Ishikawa (cell line): ENCODE measurements at regions not wholly inside any gene's neighbourhood (a gene's known extent, or its start where the extent isn't known, plus 50 kb on each side); places are given as distances from the start of the nearest gene placed in this dataset.

Experiments used
- FOXM1 ChIP-seq: IDR thresholded peaks from 2 replicates; pipeline ENCODE4 v1.6.1; 2012; ENCODE audit warnings: low read depth, borderline replicate concordance
- RAD21 ChIP-seq: IDR thresholded peaks from 2 replicates; pipeline ENCODE4 v1.6.1; 2012; ENCODE audit warnings: low read depth
- REST ChIP-seq: IDR thresholded peaks from 2 replicates; pipeline ENCODE4 v1.6.1; 2012; ENCODE audit warnings: low read depth, mild to moderate bottlenecking
- TAF1 ChIP-seq: IDR thresholded peaks from 2 replicates; pipeline ENCODE4 v1.6.1; 2012; ENCODE audit warnings: low read depth, mild to moderate bottlenecking
- USF1 ChIP-seq: IDR thresholded peaks from 2 replicates; pipeline ENCODE4 v1.6.1; 2012
- YY1 ChIP-seq: IDR thresholded peaks from 2 replicates; pipeline ENCODE4 v1.6.1; 2012; ENCODE audit warnings: low read depth

GRCh38 chr7:42414028-42414427 lies 177.0 kb upstream of the GLI3 start:
- no peak for TF ChIP-seq YY1
- no peak for TF ChIP-seq RAD21
- TF ChIP-seq REST: no peak
- TF ChIP-seq FOXM1: no peak
- TF ChIP-seq TAF1: no peak
- TF ChIP-seq USF1: no peak
